ENCODE measurements at regions not wholly inside any gene's neighbourhood (a gene's known extent, or its start where the extent isn't known, plus 50 kb on each side); places are given as distances from the start of the nearest gene placed in this dataset.

GRCh38 chr2:49241991-49242390, 87.7 kb upstream of the FSHR start:
- no peak for DNase-seq (ENCODE audit: extremely low read depth, insufficient read length)
- Histone ChIP-seq H3K36me3 (ENCODE audit: control insufficient read depth, insufficient read depth, low read length) (no peaks in the 10 kb centered on the region), H3K27me3 (replicated peaks; ENCODE audit: control insufficient read depth, insufficient read depth, low read length) (no peaks in the 10 kb centered on the region), H3K4me3 (replicated peaks; ENCODE audit: low read depth, low read length) (no peak overlapping the region)
- no peak for TF ChIP-seq CTCF (IDR thresholded peaks at IDR 0.05; ENCODE audit: insufficient read depth, low read length, poor library complexity, severe bottlenecking)

DNA sequence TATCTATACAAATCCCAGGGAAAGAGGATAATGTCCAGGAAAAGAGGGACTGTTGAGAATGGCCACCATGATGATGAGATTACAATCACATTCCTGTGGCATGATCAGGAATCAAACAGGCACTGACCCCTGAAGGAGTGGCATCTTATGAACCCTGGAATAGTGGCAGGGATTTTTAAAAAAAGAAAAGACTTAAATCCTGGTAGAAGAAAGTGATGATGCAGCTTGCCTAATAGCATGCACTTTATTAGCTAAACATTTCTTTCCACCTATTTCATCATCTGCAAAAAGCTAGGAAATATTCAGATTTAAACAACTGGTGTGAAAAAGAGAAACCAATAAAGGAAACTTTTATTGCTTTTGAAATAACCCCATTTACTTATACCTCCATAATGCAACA, 87.2 kb upstream of the FSHR start:
- no peak for TF ChIP-seq CTCF (IDR thresholded peaks at IDR 0.05; ENCODE audit: insufficient read depth, low read length, poor library complexity, severe bottlenecking)
- DNase-seq (ENCODE audit: extremely low read depth, insufficient read length) = no peak
- H3K36me3 ChIP-seq (ENCODE audit: control insufficient read depth, insufficient read depth, low read length) = no peaks in the 10 kb centered on the region
- H3K4me3 ChIP-seq (replicated peaks; ENCODE audit: low read depth, low read length) = no peak overlapping the region
- H3K27me3 ChIP-seq (replicated peaks; ENCODE audit: control insufficient read depth, insufficient read depth, low read length) = no peaks in the 10 kb centered on the region

DNA sequence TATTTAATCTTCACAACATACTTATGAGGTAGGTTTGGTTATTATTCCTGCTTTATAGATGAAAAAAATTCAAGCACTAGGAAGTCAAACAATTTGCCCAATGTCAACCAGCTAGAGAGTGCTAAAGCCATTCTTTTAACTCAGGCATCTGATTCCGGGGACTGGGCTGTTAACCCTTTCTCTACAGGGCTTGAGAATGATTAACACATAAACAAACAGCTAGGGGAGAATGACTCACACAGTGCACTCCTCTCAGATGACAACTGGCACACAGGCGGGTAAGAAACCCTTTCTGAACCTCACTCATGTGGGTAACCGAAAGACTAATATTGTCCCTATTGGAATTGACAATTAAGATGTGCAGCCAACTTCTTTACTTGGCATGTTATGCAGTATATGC, 86.3 kb upstream of the FSHR start:
- TF ChIP-seq CTCF (IDR thresholded peaks at IDR 0.05; ENCODE audit: insufficient read depth, low read length, poor library complexity, severe bottlenecking) = no peak
- Histone ChIP-seq H3K36me3 (ENCODE audit: control insufficient read depth, insufficient read depth, low read length) (no peaks in the 10 kb centered on the region), H3K27me3 (replicated peaks; ENCODE audit: control insufficient read depth, insufficient read depth, low read length) (no peaks in the 10 kb centered on the region), H3K4me3 (replicated peaks; ENCODE audit: low read depth, low read length) (no peak overlapping the region)
- no peak for DNase-seq (ENCODE audit: extremely low read depth, insufficient read length)

GRCh38 chr2:49238604-49238960, 84.3 kb upstream of the FSHR start:
- Histone ChIP-seq H3K36me3 (ENCODE audit: control insufficient read depth, insufficient read depth, low read length) (no peaks in the 10 kb centered on the region), H3K27me3 (replicated peaks; ENCODE audit: control insufficient read depth, insufficient read depth, low read length) (no peaks in the 10 kb centered on the region), H3K4me3 (replicated peaks; ENCODE audit: low read depth, low read length) (no peak overlapping the region)
- TF ChIP-seq CTCF (IDR thresholded peaks at IDR 0.05; ENCODE audit: insufficient read depth, low read length, poor library complexity, severe bottlenecking) = no peak
- no peak for DNase-seq (ENCODE audit: extremely low read depth, insufficient read length)

DNA sequence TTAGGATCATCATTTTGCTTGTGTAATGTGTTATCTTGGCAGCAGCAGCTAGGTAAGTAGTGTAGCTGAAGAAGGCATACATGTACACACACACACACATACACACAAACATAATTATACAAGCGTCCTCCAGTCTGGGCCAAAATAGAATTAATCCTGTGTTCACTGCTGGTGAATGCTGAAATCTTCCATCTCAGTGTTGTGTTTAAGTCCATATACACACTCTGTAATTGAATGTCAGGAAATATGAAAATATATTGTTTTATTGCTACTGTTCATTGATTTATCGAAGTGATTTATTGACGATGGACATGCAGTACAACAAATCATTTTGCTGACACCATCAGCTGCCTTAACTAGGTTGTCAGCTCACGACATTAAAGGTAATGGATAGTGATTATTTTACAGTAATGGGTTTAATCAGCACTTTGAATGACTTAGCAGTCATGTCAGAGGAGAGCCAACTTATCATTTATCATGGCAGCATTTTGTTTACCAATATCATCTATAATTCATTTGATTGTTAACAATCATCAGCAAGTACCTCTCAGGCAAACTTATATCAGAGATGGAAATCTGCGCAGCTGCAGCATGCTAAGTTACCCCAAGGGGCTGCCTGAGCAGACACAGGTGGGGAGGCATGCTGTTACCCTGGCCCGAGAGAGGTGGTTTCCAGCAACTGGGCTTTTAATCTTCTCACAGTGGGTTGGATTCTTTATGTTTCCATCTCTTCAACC, 83.7 kb upstream of the FSHR start:
- no peak for DNase-seq (ENCODE audit: extremely low read depth, insufficient read length)

More for the DNA sequence above, 83.7 kb upstream of the FSHR start:
- Histone ChIP-seq H3K36me3 (ENCODE audit: control insufficient read depth, insufficient read depth, low read length) (no peaks in the 10 kb centered on the region), H3K27me3 (replicated peaks; ENCODE audit: control insufficient read depth, insufficient read depth, low read length) (no peaks in the 10 kb centered on the region), H3K4me3 (replicated peaks; ENCODE audit: low read depth, low read length) (no peak overlapping the region)
- TF ChIP-seq CTCF (IDR thresholded peaks at IDR 0.05; ENCODE audit: insufficient read depth, low read length, poor library complexity, severe bottlenecking) = no peak

Measured in GM06990 (cell line).